ENCODE measurements at regions not wholly inside any gene's neighbourhood (a gene's known extent, or its start where the extent isn't known, plus 50 kb on each side); places are given as distances from the start of the nearest gene placed in this dataset.
A peak's percentile ranks its signal among the peaks of the same experiment; 100 is the strongest.
"Not testable (repeated sequence)": the region's sequence is repeated elsewhere in the genome, so short reads cannot be mapped to it uniquely, and the experiment has no call there.

DNA sequence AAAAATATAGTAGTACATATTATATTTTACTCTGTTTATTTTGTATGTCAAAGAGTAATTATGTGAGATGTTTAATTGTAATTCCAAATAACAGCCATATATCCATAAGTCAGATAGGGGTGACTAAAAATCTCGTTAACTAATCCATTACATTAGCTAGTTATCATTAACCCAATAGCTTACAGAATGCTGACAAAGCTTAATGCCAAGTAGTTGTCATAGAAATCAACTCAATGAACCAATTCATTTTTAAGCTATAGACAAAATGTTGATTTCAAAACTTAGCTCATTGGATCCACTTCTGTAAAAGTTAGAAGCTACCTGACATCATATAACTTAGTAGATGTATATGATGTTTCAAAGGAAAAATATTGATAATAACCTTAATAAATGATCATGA is 206.7 kb upstream of the SLITRK1 start:
- no peak overlapping the region for H3K4me3 Mint-ChIP-seq
- no peak overlapping the region for H3K27ac Mint-ChIP-seq

DNA sequence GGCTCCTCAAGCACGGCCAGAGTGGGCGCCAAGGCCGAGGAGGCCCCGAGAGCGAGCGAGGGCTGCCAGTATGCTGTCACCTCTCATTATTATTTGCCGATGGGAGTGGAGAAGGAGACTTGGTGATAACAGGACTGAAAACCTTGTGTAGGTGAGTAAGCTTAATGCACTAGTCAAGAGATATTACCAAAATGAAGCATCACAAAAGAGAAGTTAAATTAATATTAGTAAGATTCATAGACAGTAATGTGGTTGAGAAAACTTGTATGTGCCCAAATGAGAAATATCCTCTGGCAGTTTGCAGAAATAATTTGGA is 204.5 kb upstream of the SLITRK1 start:
- H3K27ac Mint-ChIP-seq, result no peak overlapping the region

More for the DNA sequence above, 206.7 kb upstream of the SLITRK1 start:
- H3K4me3 ChIP-seq (ENCODE audit: low read length in 2 of 2), result no peak overlapping the region
- CTCF ChIA-PET (ENCODE audit: partially characterized antibody), result no interaction called here
- DNase-seq, result no peak
- no peaks in the 10 kb centered on the region for H3K4me1 Mint-ChIP-seq
- no peaks in the 10 kb centered on the region for H3K27me3 ChIP-seq (ENCODE audit: insufficient read depth, low read length)
- H3K27me3 Mint-ChIP-seq, result no peaks in the 10 kb centered on the region
- POLR2A ChIA-PET (ENCODE audit: partially characterized antibody), result no interaction called here
- no peaks in the 10 kb centered on the region for H3K36me3 ChIP-seq (ENCODE audit: insufficient read depth, low read length)
- H3K9me3 ChIP-seq (ENCODE audit: control insufficient read depth in 1 of 2, low read length in 2 of 2), result no peaks in the 10 kb centered on the region
- intact Hi-C loops (cut with micrococcal nuclease), result no loop called here
- no peaks in the 10 kb centered on the region for H3K4me1 ChIP-seq (ENCODE audit: insufficient read depth, low read length)
- H3K9me3 Mint-ChIP-seq, result peaks cover 0 to 6% (median 2%) of the 10 kb centered on the region in 8 donors
- H3K27ac ChIP-seq (ENCODE audit: low read depth, low read length), result no peak overlapping the region
- no peaks in the 10 kb centered on the region for H3K36me3 Mint-ChIP-seq

GRCh38 chr13:84086098-84086846 is 204.0 kb upstream of the SLITRK1 start:
- not testable (repeated sequence) for H3K4me3 ChIP-seq (ENCODE audit: low read length in 2 of 2)
- CTCF ChIA-PET (ENCODE audit: partially characterized antibody), result interaction anchor here (0.8 to 1.5 kb wide), 2 partner anchors 11 to 50 kb away, joined by 3 read pairs; no protein-coding TSS in a partner anchor

More for the DNA sequence above, 204.5 kb upstream of the SLITRK1 start:
- no peaks in the 10 kb centered on the region for H3K4me1 Mint-ChIP-seq
- ChIA-PET CTCF (ENCODE audit: partially characterized antibody) (interaction anchor here (1.5 kb wide), 1 partner anchor 50 kb away, joined by 3 read pairs; no protein-coding TSS in a partner anchor), POLR2A (ENCODE audit: partially characterized antibody) (interaction anchor here (1.9 kb wide), 1 partner anchor 50 kb away, joined by 12 read pairs; no protein-coding TSS in a partner anchor)
- peaks cover 0 to 6% (median 2%) of the 10 kb centered on the region in 8 donors for H3K9me3 Mint-ChIP-seq
- Histone ChIP-seq H3K27ac (ENCODE audit: low read depth, low read length) (no peak overlapping the region), H3K4me3 (ENCODE audit: low read length in 2 of 2) (no peak overlapping the region), H3K9me3 (ENCODE audit: control insufficient read depth in 1 of 2, low read length in 2 of 2) (no peaks in the 10 kb centered on the region), H3K36me3 (ENCODE audit: insufficient read depth, low read length) (no peaks in the 10 kb centered on the region), H3K27me3 (ENCODE audit: insufficient read depth, low read length) (no peaks in the 10 kb centered on the region), H3K4me1 (ENCODE audit: insufficient read depth, low read length) (no peaks in the 10 kb centered on the region)
- H3K27me3 Mint-ChIP-seq, result no peaks in the 10 kb centered on the region
- DNase-seq, result no peak
- no peaks in the 10 kb centered on the region for H3K36me3 Mint-ChIP-seq
- intact Hi-C loops (cut with micrococcal nuclease), result no loop called here
- peak overlapping the region in 4 of 8 donors; percentile 10 to 35 (median 18) for H3K4me3 Mint-ChIP-seq

DNA sequence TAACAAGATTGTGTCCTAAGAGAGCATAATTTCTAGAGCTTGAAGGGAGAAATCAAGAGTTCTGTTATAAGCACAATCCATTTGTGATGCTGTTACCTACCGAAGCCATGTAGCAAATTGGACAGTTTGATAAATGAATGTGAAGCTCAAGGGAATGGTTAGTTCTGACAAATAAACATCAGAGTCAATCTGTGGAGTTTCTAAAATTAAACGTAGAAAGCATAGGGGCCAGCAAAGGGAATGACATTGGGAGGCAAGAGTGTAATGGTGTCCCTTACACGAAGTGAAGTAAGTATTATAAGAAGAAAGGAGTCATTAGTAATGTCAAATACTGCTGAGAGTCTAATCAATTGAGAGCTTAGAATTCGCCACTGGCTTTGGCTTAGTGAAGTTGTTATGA is 200.2 kb upstream of the SLITRK1 start:
- no peaks in the 10 kb centered on the region for H3K36me3 Mint-ChIP-seq
- Histone ChIP-seq H3K36me3 (ENCODE audit: insufficient read depth, low read length) (no peaks in the 10 kb centered on the region), H3K4me3 (ENCODE audit: low read length in 2 of 2) (no peak overlapping the region), H3K27me3 (ENCODE audit: insufficient read depth, low read length) (no peaks in the 10 kb centered on the region), H3K4me1 (ENCODE audit: insufficient read depth, low read length) (no peaks in the 10 kb centered on the region), H3K9me3 (ENCODE audit: control insufficient read depth in 1 of 2, low read length in 2 of 2) (no peaks in the 10 kb centered on the region), H3K27ac (ENCODE audit: low read depth, low read length) (no peak overlapping the region)
- ChIA-PET CTCF (ENCODE audit: partially characterized antibody) (no interaction called here), POLR2A (ENCODE audit: partially characterized antibody) (no interaction called here)
- no peaks in the 10 kb centered on the region for H3K27me3 Mint-ChIP-seq
- H3K27ac Mint-ChIP-seq, result no peak overlapping the region
- peaks cover 0 to 6% (median 2%) of the 10 kb centered on the region in 8 donors for H3K9me3 Mint-ChIP-seq
- H3K4me1 Mint-ChIP-seq, result no peaks in the 10 kb centered on the region
- intact Hi-C loops (cut with micrococcal nuclease), result no loop called here
- DNase-seq, result no peak
- no peak overlapping the region for H3K4me3 Mint-ChIP-seq

More at GRCh38 chr13:84086098-84086846, 204.0 kb upstream of the SLITRK1 start:
- H3K27ac Mint-ChIP-seq; H3K4me1 ChIP-seq (ENCODE audit: insufficient read depth, low read length); H3K27ac ChIP-seq (ENCODE audit: low read depth, low read length); H3K9me3 ChIP-seq (ENCODE audit: control insufficient read depth in 1 of 2, low read length in 2 of 2); H3K9me3 Mint-ChIP-seq; H3K27me3 Mint-ChIP-seq; intact Hi-C loops (cut with micrococcal nuclease); H3K36me3 ChIP-seq (ENCODE audit: insufficient read depth, low read length); H3K27me3 ChIP-seq (ENCODE audit: insufficient read depth, low read length); H3K36me3 Mint-ChIP-seq; H3K4me1 Mint-ChIP-seq: not testable (repeated sequence)
- peak in 2 of 5 donors; percentile 2 to 17 for DNase-seq
- POLR2A ChIA-PET (ENCODE audit: partially characterized antibody), result interaction anchor here (1.9 kb wide), 1 partner anchor 51 kb away, joined by 12 read pairs; no protein-coding TSS in a partner anchor
- peak overlapping the region in 4 of 8 donors; percentile 15 to 59 (median 30) for H3K4me3 Mint-ChIP-seq

- H3K36me3 ChIP-seq (ENCODE audit: insufficient read depth, low read length), result no peaks in the 10 kb centered on the region
- Mint-ChIP-seq H3K27me3 (no peaks in the 10 kb centered on the region), H3K27ac (no peak overlapping the region), H3K4me3 (no peak overlapping the region), H3K4me1 (no peaks in the 10 kb centered on the region), H3K36me3 (no peaks in the 10 kb centered on the region), H3K9me3 (peaks cover 0 to 6% (median 0%) of the 10 kb centered on the region in 8 donors)
- no peak overlapping the region for H3K4me3 ChIP-seq (ENCODE audit: low read length in 2 of 2)
- H3K27ac ChIP-seq (ENCODE audit: low read depth, low read length), result no peak overlapping the region
- no peak for DNase-seq
- ChIA-PET POLR2A (ENCODE audit: partially characterized antibody) (no interaction called here), CTCF (ENCODE audit: partially characterized antibody) (interaction anchor here (0.9 kb wide), 1 partner anchor 13 kb away, joined by 3 read pairs; no protein-coding TSS in a partner anchor)
- H3K9me3 ChIP-seq (ENCODE audit: control insufficient read depth in 1 of 2, low read length in 2 of 2), result no peaks in the 10 kb centered on the region
- no peaks in the 10 kb centered on the region for H3K4me1 ChIP-seq (ENCODE audit: insufficient read depth, low read length)
- no peaks in the 10 kb centered on the region for H3K27me3 ChIP-seq (ENCODE audit: insufficient read depth, low read length)
- intact Hi-C loops (cut with micrococcal nuclease), result no loop called here
These were observed 198.7 kb upstream of the SLITRK1 start for GRCh38 chr13:84080748-84081530.

- no peak for DNase-seq
- H3K9me3 ChIP-seq (ENCODE audit: control insufficient read depth in 1 of 2, low read length in 2 of 2), result no peaks in the 10 kb centered on the region
- no peaks in the 10 kb centered on the region for H3K36me3 ChIP-seq (ENCODE audit: insufficient read depth, low read length)
- intact Hi-C loops (cut with micrococcal nuclease), result no loop called here
- H3K9me3 Mint-ChIP-seq, result no peaks in the 10 kb centered on the region
- no peaks in the 10 kb centered on the region for H3K27me3 Mint-ChIP-seq
- no peaks in the 10 kb centered on the region for H3K4me1 ChIP-seq (ENCODE audit: insufficient read depth, low read length)
- no peak overlapping the region for H3K4me3 Mint-ChIP-seq
- H3K4me1 Mint-ChIP-seq, result no peaks in the 10 kb centered on the region
- H3K27ac Mint-ChIP-seq, result no peak overlapping the region
- no peak overlapping the region for H3K4me3 ChIP-seq (ENCODE audit: low read length in 2 of 2)
- no peaks in the 10 kb centered on the region for H3K27me3 ChIP-seq (ENCODE audit: insufficient read depth, low read length)
- no peaks in the 10 kb centered on the region for H3K36me3 Mint-ChIP-seq
- POLR2A ChIA-PET (ENCODE audit: partially characterized antibody), result no interaction called here
- H3K27ac ChIP-seq (ENCODE audit: low read depth, low read length), result no peak overlapping the region
- CTCF ChIA-PET (ENCODE audit: partially characterized antibody), result no interaction called here
These were observed 195.0 kb upstream of the SLITRK1 start for GRCh38 chr13:84077271-84077670.

DNA sequence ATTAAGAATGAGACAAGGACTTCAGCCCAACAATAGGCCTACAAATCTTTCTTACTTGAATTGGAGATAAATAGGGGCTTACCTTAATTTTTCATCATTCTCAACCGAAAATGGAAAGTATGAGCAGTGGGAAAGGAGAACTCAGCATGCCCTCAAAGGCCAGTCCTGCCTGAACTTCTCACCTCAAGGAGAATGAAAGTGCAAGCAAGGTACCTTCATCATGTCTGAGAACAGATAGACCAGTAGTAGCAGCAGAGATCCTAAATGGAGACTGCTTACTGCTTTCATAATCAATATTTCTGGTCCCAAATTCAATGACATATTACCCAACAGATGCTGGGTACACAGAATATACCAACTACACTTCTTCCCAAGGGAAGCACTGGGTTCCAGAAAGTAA is 194.0 kb upstream of the SLITRK1 start:
- no peak for DNase-seq
- Mint-ChIP-seq H3K27me3 (no peaks in the 10 kb centered on the region), H3K4me1 (peaks cover 0 to 1% (median 0%) of the 10 kb centered on the region in 4 donors), H3K4me3 (no peak overlapping the region), H3K27ac (no peak overlapping the region), H3K36me3 (no peaks in the 10 kb centered on the region), H3K9me3 (no peaks in the 10 kb centered on the region)
- H3K36me3 ChIP-seq (ENCODE audit: insufficient read depth, low read length), result no peaks in the 10 kb centered on the region
- H3K27ac ChIP-seq (ENCODE audit: low read depth, low read length), result no peak overlapping the region
- H3K9me3 ChIP-seq (ENCODE audit: control insufficient read depth in 1 of 2, low read length in 2 of 2), result no peaks in the 10 kb centered on the region
- CTCF ChIA-PET (ENCODE audit: partially characterized antibody), result interaction anchor here (1.3 kb wide), 1 partner anchor 10 kb away, joined by 3 read pairs; no protein-coding TSS in a partner anchor
- no peaks in the 10 kb centered on the region for H3K27me3 ChIP-seq (ENCODE audit: insufficient read depth, low read length)
- POLR2A ChIA-PET (ENCODE audit: partially characterized antibody), result no interaction called here
- no peaks in the 10 kb centered on the region for H3K4me1 ChIP-seq (ENCODE audit: insufficient read depth, low read length)
- no peak overlapping the region for H3K4me3 ChIP-seq (ENCODE audit: low read length in 2 of 2)
- intact Hi-C loops (cut with micrococcal nuclease), result no loop called here
